Stimulated activated memory B cell treated with anti-CD40 and anti-IgM and Interleukin-4, amounts not matched to agents 10 μg/mL and 1 μg/mL and 100 μg/mL, for 72 hours (primary cell): ENCODE measurements at regions not wholly inside any gene's neighbourhood (a gene's known extent, or its start where the extent isn't known, plus 50 kb on each side); places are given as distances from the start of the nearest gene placed in this dataset.

Experiments used
- ATAC-seq: fragments of 150-1000 bp; cut with Tn5 transposase; 2 replicates; pipeline ENCODE4 v1.10.0; 2021
- H3K27ac Mint-ChIP-seq: one replicate; pipeline ENCODE4 v1.8.0; 2022; ENCODE audit warnings: mild to moderate bottlenecking, mixed read lengths
- H3K27me3 Mint-ChIP-seq: one replicate; pipeline ENCODE4 v1.8.0; 2022; ENCODE audit warnings: mixed read lengths
- H3K36me3 Mint-ChIP-seq: one replicate; pipeline ENCODE4 v1.8.0; 2022; ENCODE audit warnings: mixed read lengths
- H3K4me1 Mint-ChIP-seq: one replicate; pipeline ENCODE4 v1.8.0; 2022; ENCODE audit warnings: mixed read lengths
- H3K4me3 Mint-ChIP-seq: one replicate; pipeline ENCODE4 v1.8.0; 2022; ENCODE audit warnings: mild to moderate bottlenecking, moderate library complexity, mixed read lengths
- H3K9me3 Mint-ChIP-seq: one replicate; pipeline ENCODE4 v1.8.0; 2022; ENCODE audit warnings: mixed read lengths

DNA sequence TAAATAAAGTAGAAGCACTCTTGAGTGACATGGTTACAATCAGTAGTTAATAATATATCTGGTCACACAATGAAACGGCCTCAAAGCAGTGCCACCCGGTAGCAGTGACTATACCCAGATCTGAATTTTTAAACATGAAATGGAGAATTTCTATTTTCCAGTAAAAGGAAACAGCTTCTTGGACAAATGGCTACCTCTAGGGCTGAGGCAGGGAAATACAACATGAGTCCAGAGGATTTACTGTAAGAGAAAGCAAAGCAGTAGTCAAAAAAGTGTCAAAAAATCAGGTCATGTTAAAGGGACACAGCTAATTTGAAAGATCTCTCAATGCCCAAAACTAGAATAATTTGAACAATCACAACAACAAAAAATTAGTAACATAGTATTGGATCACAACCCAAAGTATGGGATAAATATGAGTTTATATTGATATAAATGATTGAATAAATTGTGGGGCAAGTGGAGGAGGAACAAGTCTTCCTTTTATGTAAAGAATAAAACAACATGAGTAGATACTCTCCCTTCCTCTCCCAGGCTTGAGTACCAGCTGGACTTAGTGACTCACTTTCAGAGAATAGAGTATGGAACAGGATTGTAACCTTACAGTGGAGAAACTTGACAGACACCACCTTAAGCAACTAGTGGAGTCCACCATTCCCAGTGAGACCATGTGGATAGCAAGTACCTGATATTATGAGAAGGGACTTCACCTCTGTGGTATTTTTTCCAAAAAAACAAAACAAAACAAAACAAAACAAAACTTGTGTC is 180.8 kb downstream of the MBD2 start:
- no peaks in the 10 kb centered on the region for H3K27me3 Mint-ChIP-seq
- no peak overlapping the region for H3K4me3 Mint-ChIP-seq
- no peaks in the 10 kb centered on the region for H3K36me3 Mint-ChIP-seq
- no peak overlapping the region for H3K27ac Mint-ChIP-seq
- H3K4me1 Mint-ChIP-seq: no peaks in the 10 kb centered on the region
- no peak for ATAC-seq
- no peaks in the 10 kb centered on the region for H3K9me3 Mint-ChIP-seq

DNA sequence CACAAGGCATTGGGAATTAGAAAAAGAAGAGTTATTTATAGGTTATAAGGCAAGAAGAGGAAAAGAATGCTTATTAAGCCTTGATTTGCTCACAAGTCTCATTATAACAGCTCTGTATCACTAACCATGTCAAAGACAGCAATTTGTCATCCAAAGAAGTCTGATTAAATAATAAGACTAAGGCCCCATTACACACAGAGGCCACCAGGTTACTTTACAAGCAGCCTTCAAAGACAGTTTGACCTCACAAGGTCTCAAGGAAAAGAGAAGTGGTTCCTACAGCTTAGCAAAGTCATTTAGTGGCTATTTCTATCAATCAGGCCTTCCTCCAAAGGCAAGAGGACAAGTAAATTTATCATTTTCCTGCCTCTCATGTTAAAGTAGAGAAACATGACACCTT is 188.5 kb downstream of the MBD2 start:
- H3K9me3 Mint-ChIP-seq: peaks cover 2% of the 10 kb centered on the region
- no peaks in the 10 kb centered on the region for H3K36me3 Mint-ChIP-seq
- no peaks in the 10 kb centered on the region for H3K4me1 Mint-ChIP-seq
- ATAC-seq: no peak
- peaks cover 16% of the 10 kb centered on the region for H3K27me3 Mint-ChIP-seq
- H3K4me3 Mint-ChIP-seq: no peak overlapping the region
- no peak overlapping the region for H3K27ac Mint-ChIP-seq

DNA sequence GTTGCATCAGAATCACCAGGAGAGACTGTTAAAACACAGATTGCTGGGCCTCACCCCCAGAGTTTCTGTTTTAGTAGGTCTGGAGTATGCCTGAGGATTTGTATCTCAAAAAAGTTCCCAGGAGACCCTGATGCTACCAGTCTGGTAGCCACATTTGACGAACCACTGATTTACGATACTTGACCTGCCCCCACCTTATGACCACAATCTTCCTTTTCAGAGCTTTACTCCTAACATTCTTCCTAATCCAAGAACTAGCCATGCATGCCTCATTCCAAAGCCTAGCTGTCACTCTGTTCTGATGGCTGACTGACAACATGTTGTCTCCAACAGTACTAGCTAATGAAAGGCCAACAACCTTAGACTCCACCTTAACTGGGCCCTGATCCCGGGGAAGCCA is 191.4 kb downstream of the MBD2 start:
- Mint-ChIP-seq H3K36me3 (no peaks in the 10 kb centered on the region), H3K9me3 (peaks cover 2% of the 10 kb centered on the region), H3K27ac (no peak overlapping the region), H3K4me1 (no peaks in the 10 kb centered on the region), H3K27me3 (peaks cover 18% of the 10 kb centered on the region), H3K4me3 (no peak overlapping the region)
- no peak for ATAC-seq

DNA sequence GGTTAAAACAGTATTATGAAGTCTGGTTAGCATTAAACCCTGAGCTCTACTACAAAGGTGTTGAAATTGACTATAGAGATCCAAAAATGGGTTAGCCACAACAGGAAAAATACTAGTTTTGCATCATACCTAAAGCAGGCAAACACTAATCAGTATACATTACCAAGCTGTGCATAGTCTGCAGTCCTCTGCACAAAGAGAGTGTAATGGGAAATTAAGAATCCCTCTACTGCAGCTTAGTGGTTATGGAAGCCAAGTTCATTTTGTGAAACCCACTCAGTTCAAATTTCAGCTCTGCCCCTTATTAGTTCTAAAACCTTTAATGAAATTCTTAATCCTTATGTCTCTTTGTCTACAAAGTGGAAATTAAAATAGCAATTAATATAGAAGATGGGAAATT is 192.1 kb downstream of the MBD2 start:
- ATAC-seq: no peak
- no peaks in the 10 kb centered on the region for H3K4me1 Mint-ChIP-seq
- H3K27ac Mint-ChIP-seq: no peak overlapping the region
- H3K4me3 Mint-ChIP-seq: no peak overlapping the region
- H3K9me3 Mint-ChIP-seq: peaks cover 2% of the 10 kb centered on the region
- H3K36me3 Mint-ChIP-seq: no peaks in the 10 kb centered on the region
- peaks cover 18% of the 10 kb centered on the region for H3K27me3 Mint-ChIP-seq

DNA sequence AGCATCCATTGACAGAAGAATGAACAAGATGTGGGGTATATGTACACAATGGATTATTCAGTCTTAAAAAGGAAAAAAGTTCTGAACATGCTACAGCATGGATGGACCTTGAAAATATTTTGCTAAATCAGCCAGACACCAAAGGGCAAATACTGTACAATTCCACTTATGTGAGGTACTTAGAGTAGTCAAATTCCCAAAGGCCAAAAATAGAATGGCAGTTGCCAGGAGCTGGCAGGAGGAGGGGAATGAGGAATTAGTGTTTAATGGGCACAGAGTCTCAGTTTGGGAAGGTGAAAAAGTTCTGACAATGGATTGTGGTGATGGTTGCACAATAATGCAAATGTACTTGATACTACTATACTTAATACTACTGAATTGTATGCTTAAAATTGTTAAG is 193.2 kb downstream of the MBD2 start:
- no peak overlapping the region for H3K4me3 Mint-ChIP-seq
- H3K27ac Mint-ChIP-seq: no peak overlapping the region
- no peaks in the 10 kb centered on the region for H3K36me3 Mint-ChIP-seq

DNA sequence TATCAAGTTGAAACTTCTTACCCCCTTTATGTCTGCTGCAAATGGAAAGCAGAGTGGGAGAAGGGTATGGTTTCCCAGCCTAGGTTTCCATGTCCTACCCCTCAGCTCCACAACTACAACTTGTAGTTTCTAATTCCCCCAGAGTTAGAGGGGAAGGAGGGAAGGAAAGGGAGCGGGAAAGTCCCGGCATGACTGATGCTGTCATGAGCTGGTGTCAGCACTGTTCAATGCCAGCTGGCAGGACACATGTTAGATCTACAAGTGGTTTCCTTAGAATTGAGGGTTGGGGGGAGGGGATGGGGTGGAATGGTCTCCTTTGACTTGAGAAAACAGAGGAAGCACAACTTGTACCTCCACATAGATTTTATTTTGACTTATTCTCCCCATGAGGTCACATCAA is 194.0 kb downstream of the MBD2 start:
- no peak overlapping the region for H3K4me3 Mint-ChIP-seq

More for the DNA sequence above, 193.2 kb downstream of the MBD2 start:
- ATAC-seq: no peak
- H3K4me1 Mint-ChIP-seq: no peaks in the 10 kb centered on the region
- H3K27me3 Mint-ChIP-seq: peaks cover 18% of the 10 kb centered on the region
- peaks cover 2% of the 10 kb centered on the region for H3K9me3 Mint-ChIP-seq

DNA sequence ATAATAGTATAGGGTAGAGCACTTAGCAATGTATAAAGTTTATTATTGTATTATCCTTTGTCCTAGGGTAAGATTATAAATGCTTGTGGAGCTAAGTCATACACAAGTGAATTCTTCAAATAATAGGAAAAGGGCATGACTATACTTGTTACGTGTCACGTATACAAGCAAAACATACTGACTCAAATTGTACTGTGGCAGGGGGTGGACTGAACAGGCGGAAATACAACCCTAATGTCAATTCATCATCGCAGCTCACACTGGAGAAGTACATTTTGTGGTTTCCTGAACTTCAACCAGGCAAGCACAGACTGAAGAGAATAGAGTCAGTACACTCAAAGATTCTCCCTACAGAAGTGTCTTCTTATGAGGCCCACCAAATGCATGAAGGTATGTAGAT is 201.0 kb downstream of the MBD2 start:
- Mint-ChIP-seq H3K27me3 (peaks cover 10% of the 10 kb centered on the region), H3K4me3 (no peak overlapping the region), H3K36me3 (no peaks in the 10 kb centered on the region), H3K4me1 (no peaks in the 10 kb centered on the region), H3K9me3 (no peaks in the 10 kb centered on the region), H3K27ac (no peak overlapping the region)
- ATAC-seq: no peak

More for the DNA sequence above, 194.0 kb downstream of the MBD2 start:
- peaks cover 18% of the 10 kb centered on the region for H3K27me3 Mint-ChIP-seq
- H3K9me3 Mint-ChIP-seq: peaks cover 2% of the 10 kb centered on the region
- no peak for ATAC-seq
- H3K27ac Mint-ChIP-seq: no peak overlapping the region
- H3K36me3 Mint-ChIP-seq: no peaks in the 10 kb centered on the region
- no peaks in the 10 kb centered on the region for H3K4me1 Mint-ChIP-seq

DNA sequence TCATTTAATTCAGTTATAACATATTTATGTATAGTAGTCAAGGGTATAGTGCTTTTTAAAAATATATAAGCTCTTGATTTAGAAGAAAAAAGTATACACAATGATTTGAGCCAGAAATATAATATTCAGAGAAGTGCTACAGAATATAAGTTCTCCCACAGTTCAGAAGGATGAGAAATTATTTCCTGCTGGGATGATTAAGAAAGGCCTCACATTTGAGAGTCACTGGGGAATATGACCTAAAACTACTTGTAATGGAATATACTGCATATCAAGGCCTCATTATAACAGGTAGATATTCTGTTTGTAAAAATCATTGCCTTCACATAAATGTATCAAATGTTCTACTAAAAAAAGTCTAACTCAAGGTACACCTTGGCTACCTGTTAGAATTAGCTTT is 203.5 kb downstream of the MBD2 start:
- no peaks in the 10 kb centered on the region for H3K4me1 Mint-ChIP-seq
- no peak for ATAC-seq
- H3K36me3 Mint-ChIP-seq: no peaks in the 10 kb centered on the region
- H3K27ac Mint-ChIP-seq: no peak overlapping the region
- no peak overlapping the region for H3K4me3 Mint-ChIP-seq
- H3K27me3 Mint-ChIP-seq: peaks cover 10% of the 10 kb centered on the region
- H3K9me3 Mint-ChIP-seq: no peaks in the 10 kb centered on the region

DNA sequence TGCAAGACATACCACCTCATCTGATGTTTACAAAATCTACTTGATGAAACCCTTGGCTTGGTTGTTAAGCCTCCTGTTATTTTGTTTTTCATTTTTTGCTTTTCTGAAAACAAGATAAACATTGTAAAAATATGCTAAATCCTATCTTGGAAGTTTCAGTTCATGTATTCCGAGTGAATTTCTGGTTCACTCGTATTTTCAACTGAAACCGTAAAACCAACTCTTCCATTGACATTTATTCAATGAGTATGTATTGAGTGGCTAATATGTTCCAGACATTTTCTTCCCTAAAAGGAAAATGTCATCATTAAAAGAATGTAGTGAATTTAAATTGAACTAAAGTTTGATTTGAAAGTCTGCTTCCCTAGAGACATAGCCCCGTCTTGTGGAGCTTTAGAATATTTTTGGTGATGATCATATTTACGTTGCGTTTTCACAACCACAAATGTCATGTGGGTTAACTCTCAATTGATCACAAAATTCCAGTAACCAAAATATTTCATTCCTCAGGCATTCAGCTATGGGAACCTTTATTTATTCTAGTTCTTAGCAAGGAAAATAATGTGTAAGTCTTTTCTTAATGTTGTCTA is 204.2 kb downstream of the MBD2 start:
- H3K4me1 Mint-ChIP-seq: no peaks in the 10 kb centered on the region
- ATAC-seq: no peak
- no peak overlapping the region for H3K4me3 Mint-ChIP-seq
- H3K36me3 Mint-ChIP-seq: no peaks in the 10 kb centered on the region
- H3K27ac Mint-ChIP-seq: no peak overlapping the region
- H3K9me3 Mint-ChIP-seq: no peaks in the 10 kb centered on the region
- H3K27me3 Mint-ChIP-seq: peaks cover 10% of the 10 kb centered on the region

DNA sequence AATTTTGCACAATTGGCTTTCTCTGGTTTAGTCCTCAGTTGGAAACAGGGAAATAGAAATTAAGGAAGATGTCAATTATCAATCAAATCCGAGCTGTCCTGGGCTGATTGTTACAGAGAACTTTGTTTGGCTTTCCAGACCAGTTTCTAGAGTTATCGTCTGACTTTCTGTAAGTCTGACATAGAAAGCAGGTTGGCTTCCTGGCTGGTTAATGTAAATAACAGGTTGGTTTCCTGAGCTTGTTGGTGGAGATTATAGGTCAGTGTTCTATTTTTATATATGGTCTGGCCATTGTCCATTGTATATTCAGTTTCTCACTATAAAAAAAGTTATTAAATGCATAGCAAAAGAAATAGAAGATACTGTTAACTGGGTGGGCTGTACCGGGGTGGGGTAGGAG is 204.8 kb downstream of the MBD2 start:
- Mint-ChIP-seq H3K9me3 (no peaks in the 10 kb centered on the region), H3K27me3 (peaks cover 10% of the 10 kb centered on the region), H3K4me3 (no peak overlapping the region), H3K36me3 (no peaks in the 10 kb centered on the region), H3K4me1 (no peaks in the 10 kb centered on the region), H3K27ac (no peak overlapping the region)
- ATAC-seq: no peak

DNA sequence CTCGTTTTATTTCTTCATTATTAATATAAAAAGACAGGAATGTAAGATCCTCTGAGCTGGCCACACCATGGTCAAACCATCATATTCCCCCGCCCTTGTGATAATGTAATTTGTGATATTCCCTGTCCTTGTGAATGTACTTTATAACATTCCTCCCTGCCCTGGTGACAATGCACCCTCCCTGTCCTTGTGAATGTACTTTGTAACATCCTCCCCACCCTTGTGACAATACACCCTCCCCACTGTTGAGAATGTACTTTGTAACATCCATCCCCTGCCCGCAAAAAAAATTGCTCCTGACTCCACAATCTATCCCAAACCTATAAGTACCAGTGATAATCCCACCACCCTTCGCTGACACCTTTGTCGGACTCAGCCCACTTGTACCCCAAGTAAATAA is 211.0 kb downstream of the MBD2 start:
- H3K4me3 Mint-ChIP-seq: no peak overlapping the region
- no peak for ATAC-seq
- H3K27me3 Mint-ChIP-seq: no peaks in the 10 kb centered on the region
- H3K36me3 Mint-ChIP-seq: no peaks in the 10 kb centered on the region
- H3K27ac Mint-ChIP-seq: no peak overlapping the region
- H3K4me1 Mint-ChIP-seq: no peaks in the 10 kb centered on the region
- H3K9me3 Mint-ChIP-seq: no peaks in the 10 kb centered on the region

DNA sequence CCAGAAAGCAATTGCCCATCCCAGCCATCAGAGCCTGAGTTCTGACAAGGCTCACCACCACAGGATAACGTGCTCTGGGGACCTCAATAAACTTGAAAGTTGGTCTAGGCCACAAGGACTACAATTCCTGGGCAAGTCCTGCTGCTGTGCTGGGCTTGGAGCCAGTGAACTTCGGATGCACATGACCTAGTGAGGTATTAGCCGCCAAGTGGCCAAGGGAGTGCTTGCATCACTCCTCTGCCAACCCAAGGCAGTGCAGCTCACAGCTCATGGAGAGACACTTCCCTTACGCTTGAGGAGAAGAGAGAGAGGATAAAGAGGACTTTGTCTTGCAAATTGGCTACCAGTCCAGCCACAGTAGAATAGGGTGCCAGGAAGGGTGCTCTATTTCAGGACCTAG is 219.6 kb downstream of the MBD2 start:
- no peaks in the 10 kb centered on the region for H3K27me3 Mint-ChIP-seq
- no peaks in the 10 kb centered on the region for H3K4me1 Mint-ChIP-seq
- H3K9me3 Mint-ChIP-seq: no peaks in the 10 kb centered on the region
- ATAC-seq: no peak
- H3K36me3 Mint-ChIP-seq: no peaks in the 10 kb centered on the region
- H3K4me3 Mint-ChIP-seq: no peak overlapping the region
- no peak overlapping the region for H3K27ac Mint-ChIP-seq

DNA sequence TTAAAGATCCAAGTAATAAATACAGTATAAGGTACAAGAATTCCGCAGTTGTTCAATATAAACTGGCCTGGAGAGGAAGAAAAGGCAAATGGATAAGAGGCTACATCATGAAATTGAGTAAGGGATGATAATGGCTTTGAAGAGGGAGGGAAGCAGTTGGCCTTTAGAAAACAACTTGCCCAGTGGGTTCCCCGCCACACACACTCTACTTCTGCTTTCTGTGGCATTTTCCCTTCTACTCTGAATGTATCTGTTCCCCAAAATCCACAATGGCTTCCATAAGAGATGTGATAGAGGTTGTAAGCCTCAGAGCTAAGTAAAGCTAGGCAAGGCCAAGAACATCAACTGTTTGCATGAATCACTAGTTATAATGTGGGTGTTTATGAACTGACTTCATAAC is 221.3 kb downstream of the MBD2 start:
- H3K27ac Mint-ChIP-seq: no peak overlapping the region
- H3K4me1 Mint-ChIP-seq: no peaks in the 10 kb centered on the region
- H3K9me3 Mint-ChIP-seq: no peaks in the 10 kb centered on the region
- no peak overlapping the region for H3K4me3 Mint-ChIP-seq
- ATAC-seq: peak; percentile 19
- H3K27me3 Mint-ChIP-seq: no peaks in the 10 kb centered on the region
- H3K36me3 Mint-ChIP-seq: no peaks in the 10 kb centered on the region

DNA sequence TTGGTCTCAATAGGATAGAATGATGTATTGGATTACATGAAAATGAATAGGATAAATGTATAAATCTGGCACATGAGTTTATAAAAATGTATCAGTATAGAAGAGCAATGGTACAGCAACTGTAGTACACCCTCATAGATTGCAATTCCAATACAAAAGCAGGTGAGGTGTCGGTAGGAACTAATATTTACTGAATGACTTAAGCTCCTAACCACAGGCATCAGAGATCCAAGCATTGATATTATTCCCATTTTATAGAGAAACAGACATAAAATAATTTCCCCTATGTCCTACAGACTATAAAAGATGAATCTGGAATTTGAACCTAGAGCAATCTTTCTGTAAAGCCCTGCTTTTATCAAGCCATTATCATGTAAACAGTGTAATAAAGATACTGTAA is 227.4 kb downstream of the MBD2 start:
- Mint-ChIP-seq H3K27me3 (peaks cover 9% of the 10 kb centered on the region), H3K4me1 (no peaks in the 10 kb centered on the region), H3K36me3 (no peaks in the 10 kb centered on the region), H3K27ac (no peak overlapping the region), H3K9me3 (no peaks in the 10 kb centered on the region), H3K4me3 (no peak overlapping the region)
- ATAC-seq: no peak

DNA sequence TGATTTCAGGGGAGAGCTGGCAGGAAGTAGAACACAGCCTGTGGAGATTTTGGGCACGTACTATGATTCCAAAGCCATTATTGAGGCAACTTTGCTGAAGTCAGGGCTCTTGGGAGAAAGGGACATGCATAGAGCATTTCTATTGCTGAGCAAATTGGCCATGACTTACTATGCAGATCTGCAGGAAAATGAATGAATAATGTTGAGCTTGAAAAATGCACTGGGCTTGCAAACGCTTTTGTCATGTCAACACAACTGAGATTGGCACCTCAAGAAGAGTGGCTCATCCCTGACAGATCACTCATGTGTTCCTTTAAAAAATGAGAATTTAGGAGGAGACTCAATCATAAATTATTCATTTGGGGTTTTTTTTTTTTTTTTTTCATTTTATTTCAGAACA is 230.5 kb downstream of the MBD2 start:
- Mint-ChIP-seq H3K27ac (no peak overlapping the region), H3K4me3 (no peak overlapping the region), H3K36me3 (no peaks in the 10 kb centered on the region), H3K27me3 (peaks cover 9% of the 10 kb centered on the region), H3K9me3 (no peaks in the 10 kb centered on the region), H3K4me1 (no peaks in the 10 kb centered on the region)
- no peak for ATAC-seq

DNA sequence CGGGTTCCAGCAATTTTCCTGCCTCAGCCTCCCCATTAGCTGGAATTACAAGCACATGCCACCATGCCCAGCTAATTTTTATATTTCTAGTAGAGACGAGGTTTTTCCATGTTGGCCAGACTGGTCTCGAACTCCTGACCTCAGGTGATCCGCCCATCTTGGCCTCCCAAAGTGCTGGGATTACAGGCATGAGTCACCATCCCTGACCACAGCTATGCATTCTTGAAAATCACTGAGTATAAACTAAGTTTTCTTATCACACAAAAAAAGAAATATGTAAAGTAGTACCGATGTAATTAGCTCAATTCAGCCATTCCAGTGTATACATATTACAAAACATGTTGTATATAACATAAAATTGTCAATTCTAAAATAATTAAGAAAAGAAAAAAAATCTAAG is 232.7 kb downstream of the MBD2 start:
- Mint-ChIP-seq H3K36me3 (no peaks in the 10 kb centered on the region), H3K4me1 (no peaks in the 10 kb centered on the region)
- ATAC-seq: no peak

More for the DNA sequence above, 232.7 kb downstream of the MBD2 start:
- no peak overlapping the region for H3K4me3 Mint-ChIP-seq
- H3K27ac Mint-ChIP-seq: no peak overlapping the region
- H3K27me3 Mint-ChIP-seq: no peaks in the 10 kb centered on the region
- H3K9me3 Mint-ChIP-seq: no peaks in the 10 kb centered on the region
